Stimulated activated CD8-positive, alpha-beta memory T cell treated with anti-CD3 and anti-CD28 coated beads, Interleukin-7, amount 100 ng/mL, for 24 hours (primary cell): ENCODE measurements at regions not wholly inside any gene's neighbourhood (a gene's known extent, or its start where the extent isn't known, plus 50 kb on each side); places are given as distances from the start of the nearest gene placed in this dataset.
"Not testable (repeated sequence)": the region's sequence is repeated elsewhere in the genome, so short reads cannot be mapped to it uniquely, and the experiment has no call there.

Experiments
- DNase-seq: peaks from one replicate; pipeline ENCODE4 v3.0.0-alpha.2; 2020; ENCODE audit warnings: low read depth

DNA sequence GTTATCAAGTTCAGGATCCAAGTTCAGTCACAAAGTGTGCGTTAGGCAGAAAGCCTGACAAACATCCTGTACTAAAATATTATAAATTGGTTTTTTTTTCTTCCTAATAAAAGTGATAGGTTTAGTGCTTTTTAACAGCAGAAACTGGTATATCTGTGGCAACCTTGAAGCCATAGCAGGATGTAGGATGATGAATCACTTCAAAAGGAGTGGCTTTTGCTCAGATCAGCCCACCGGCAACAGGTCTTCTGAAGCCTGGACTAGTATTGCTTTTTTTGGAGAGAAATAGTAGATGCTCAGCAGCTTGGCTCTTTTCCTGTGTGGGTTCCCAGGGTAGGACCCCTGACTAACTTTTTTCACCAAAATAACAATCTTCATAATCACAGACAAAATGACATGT is 190.8 kb downstream of the EPM2A start:
- DNase-seq, result no peak

DNA sequence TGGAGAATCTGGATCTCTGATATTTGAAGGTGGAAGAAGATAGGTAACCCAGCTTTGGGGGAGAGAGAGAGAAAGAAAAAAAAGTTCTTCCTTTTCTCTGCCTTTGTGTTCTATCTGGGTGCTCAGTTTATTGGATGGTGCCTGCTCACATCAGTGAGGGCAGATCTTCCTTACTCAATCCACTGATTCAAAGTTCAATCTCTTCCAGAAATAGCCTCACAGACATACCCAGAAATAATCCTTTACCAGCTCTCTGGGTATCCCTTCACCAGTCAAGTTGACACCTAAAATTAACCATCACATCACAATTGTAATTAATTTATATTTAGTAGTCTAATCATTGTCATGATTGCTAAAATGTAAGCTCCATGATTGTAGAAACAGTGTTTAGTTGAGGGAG is 189.1 kb downstream of the EPM2A start:
- DNase-seq, result no peak

DNA sequence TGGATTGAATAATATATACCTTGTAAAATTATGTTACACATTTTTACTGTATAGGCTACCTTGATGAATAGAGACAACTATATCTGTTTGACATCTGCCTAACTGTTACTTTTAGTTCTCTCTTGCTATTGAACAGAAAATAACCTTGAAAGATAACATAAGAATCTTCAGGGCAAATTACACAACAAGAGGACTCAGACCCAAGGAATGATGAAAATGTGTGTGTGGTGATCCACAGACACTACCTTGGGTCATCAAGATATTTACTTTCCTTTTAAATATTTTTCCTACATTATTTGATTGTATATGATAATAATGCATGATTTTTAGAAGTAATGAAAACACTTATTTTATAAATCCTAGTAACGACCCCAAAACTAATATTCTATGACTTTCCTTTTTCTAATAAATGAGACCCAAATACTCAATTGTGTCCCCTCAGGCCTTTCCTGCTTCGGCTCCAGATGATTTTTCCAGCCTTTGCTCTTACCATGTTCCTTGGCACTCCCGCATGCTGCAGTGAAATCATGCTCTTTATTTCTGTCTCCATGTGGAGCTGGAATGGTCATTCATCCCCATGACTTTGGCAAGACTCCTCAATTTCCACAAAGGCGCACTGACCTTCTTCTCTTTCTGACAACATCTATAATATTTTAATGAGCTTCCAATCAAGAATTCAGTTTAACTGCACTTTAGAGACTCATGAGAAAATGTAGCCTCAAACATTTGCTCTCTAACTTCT is 187.6 kb downstream of the EPM2A start:
- DNase-seq, result no peak

DNA sequence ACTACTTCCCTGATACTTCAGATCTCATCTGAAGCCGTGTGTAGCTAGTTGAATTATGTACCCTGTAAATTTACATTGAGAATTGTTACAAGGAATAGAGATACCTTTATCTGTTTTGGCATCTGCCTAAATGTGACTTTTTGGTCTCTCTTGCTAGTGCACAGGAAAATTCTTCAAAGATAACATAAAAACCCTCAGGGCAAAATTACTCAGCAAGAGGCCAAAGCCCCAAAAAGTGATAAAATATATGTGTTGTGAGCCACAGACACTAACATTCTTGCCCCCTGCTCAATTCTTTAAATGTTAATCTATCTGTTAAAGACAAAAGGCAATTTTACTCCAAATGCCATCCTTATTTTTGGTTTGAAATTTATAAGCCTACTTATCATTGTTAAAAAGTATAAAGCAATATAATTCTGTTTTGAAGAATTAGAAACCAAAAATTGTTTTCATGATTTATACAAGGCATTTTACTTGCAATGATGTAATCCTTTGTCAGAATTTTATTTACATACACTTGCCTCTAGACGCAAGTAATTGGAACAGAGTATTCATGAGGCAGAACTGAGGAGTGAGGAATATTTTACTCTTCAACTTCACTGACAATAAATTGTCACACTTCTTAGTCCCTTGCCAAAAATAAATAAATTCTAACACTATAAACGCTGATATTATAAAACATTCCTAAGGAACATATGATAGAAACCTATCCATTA is 186.2 kb downstream of the EPM2A start:
- DNase-seq, result no peak

DNA sequence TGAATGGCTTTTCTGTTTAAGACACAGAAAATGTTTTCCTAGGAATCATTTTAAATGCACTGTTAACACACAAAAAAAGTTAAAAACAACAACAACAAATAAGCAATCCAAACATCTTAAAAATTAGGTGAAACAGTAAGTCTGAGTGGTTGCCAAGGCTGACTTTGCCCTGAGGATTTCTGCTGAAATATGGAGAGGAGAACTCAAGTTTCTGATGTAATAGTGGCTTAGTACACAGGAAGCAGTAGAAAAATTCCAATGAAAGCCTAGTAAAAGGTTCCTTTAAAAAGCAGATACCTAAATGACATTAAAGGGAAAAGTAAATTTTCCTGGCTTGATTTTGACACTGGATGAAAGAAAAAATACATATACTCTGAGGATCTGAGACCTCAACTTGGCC is 184.2 kb downstream of the EPM2A start:
- no peak for DNase-seq

DNA sequence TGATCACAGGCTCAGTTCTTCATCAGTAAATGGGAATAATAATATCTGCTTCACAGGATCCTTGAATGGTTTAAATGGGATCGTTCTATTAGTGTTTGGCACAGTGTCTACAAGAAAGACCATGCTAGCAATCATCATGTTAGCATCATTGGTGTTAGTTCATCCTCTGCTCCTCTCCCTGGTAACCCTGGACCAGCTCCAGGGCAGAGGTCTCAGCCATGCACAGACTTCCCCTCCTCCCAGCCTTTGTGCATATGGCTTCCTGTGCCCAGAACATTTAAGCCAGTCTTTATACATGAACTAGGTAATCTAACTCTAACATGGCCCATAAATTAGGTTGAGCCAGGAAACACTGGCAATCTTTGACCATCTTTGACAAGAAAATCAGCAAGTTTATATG is 180.2 kb downstream of the EPM2A start:
- DNase-seq, result no peak

DNA sequence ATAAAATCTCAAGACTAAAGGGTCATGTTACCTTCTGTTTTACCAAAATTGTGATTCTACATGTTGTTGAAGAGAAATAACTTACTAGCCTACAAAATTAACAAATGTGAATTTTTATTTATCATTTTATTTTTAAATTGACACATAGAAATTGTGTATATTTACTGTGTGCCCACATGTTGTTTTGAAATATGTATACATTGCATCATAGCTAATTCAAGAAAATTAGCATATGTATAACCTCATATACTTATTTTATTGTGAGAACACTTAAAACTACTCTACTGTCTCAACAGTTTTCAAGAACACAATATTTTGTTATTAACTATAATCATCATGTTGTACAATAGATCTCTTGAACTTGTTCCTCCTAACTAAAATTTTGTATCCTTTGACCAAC is 177.8 kb downstream of the EPM2A start:
- no peak for DNase-seq

DNA sequence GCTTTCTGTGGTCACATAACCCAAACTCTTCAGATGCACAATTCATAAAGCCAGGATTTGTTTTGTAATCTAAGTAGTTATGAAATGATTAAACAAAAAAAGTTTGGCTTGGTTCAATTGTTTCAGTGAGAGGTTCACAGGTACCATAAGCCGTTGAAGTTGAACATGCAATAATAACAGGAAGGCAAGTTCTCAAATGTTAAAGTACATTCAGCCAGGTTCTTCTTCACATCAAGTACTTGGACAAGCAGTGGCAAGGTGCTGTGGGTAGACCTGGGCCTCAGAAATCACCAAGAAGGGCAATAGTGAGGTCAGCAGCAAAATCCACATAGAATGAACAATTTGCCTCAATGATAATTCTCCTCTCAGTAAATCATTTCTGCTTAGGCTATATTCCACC is 175.5 kb downstream of the EPM2A start:
- DNase-seq, result no peak

DNA sequence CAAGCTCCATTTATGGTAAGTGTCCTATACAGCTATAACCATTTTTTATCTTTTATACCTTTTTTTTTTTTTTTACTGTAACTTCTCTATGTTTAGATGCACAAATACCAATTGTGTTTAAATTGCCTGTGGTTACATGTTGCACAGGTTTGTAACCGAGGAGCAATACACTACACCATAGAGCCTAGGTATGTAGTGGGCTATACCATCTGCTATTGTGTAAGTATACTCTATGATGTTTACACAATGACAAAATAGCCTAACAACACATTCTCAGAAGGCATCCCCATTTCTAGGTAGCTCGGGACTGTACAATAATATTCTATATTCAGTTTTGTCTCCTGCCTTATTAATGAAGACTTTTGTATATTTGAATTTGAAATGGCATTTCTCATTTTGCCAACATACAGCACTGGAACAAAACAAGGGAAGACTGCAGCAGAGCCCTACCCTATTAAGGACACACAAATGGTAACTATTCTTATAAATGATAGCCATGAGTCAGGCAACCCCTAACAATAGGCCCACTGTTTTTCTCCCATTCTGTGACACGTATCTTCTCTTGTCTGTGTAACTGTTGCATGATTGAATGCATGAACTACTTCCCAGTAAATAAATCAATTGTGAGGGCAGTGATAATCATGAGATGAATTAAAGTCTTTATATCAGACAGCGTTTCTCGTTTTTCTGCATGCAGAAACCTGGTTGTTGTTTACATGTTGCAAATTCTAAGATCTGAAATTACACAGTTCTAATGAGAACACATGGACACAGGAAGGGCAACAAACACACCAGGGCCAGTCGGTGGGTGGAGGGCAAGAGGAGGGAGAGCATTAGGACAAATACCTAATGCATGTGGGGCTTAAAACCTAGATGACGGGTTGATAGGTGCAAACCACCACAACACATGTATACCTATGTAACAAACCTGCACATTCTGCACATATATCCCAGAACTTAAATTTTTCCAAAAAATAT is 173.9 kb downstream of the EPM2A start:
- DNase-seq, result no peak

DNA sequence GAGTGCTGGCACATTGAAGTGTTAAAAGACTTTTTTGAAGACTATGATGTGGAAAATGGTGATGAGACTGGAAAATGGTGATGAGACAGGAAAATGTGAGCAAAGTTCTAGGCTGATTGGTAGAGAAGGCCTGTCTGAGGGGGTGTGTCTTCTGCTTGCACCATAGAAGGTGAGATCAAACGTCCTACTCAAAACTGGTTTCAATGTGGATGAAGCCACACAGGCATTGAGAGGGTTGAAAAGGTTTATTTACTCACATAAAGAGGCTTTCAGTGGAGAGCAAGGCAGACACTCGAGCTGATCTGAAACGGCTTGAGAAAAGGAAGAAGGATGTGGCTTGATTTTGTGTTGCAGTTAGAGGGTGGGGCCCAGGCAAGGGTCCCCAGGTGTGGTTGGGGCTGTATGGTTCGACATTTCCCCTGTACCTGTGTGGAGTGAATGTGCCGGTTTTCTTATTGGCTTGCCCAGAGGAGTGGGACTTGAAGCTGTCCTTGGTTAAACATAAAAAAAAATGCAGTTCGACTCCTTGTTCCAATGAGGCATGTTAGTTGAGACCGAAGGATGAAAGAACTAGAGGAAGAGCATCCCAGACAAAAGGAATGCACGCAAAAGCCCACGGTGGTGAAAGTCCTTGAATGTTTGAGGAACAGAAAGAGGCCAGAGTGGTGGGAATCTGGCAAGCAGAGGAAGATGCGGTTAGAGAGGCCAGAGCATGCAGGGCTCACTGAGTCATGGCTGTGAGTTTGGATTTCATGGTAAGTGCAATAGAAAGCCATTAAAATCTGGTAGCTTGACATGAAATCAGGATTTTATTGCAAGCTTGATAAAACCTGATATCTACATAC is 172.3 kb downstream of the EPM2A start:
- no peak for DNase-seq

DNA sequence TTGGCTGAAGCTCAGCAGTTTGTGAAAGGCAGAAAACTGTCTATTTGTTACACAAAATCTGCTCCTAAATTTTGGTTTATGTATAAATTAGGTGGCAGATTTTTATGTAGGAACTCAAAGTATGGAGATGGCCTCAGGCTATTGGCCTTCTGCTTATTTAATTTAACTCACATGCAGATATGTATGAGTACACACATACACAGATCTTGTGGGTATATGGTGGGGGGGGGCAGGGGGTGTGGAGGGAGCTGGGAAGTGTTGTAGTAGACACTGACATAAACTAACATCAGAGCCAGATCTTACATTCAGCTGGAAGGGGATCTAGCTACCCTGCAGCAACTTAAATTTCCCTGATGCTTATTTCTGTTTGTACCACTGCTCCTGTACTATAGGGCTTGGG is 170.8 kb downstream of the EPM2A start:
- no peak for DNase-seq

DNA sequence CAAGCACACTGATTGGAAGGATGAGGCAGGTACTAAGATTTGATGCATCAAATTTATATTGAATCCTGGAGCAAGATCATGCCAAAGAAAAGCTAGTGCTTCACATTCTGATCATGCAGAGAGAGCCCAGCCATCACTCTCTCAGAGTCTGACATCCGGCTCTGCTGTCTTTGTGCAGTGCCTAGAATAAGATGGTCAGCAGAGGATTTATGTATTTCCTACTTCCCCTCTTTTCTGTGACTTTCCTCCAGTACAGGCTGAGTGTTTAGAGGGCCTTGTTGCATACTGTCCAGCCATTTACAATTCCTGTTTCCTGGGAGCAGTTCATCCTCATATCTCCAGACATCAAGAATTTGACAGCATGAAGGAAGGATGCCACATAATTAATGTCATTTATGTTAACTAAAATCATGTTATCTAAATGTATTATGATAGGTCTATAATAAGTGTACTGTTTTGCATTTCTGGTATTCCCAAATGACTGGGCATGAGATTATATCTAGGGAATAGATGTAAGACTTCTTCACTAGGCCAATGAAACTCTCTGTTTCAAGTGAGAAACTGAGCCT is 167.6 kb downstream of the EPM2A start:
- DNase-seq, result no peak

DNA sequence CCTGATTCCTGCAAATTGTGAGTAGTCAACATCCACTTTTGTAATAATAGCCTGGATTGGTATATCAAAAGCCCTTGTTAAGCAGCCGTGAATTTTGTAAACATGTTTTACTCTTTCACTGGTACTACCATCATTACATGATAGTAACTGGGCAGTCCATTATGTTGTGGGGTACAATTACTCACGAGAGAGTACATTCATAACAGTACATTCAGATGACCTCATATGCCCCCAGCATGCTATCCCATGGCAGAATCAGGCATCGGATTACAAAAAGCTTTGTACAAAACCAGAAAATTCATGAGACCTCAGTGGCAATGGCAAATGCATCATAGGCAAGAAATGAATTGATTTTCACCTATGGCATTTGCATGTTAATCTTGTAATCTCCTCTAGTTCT is 166.2 kb downstream of the EPM2A start:
- DNase-seq, result no peak

DNA sequence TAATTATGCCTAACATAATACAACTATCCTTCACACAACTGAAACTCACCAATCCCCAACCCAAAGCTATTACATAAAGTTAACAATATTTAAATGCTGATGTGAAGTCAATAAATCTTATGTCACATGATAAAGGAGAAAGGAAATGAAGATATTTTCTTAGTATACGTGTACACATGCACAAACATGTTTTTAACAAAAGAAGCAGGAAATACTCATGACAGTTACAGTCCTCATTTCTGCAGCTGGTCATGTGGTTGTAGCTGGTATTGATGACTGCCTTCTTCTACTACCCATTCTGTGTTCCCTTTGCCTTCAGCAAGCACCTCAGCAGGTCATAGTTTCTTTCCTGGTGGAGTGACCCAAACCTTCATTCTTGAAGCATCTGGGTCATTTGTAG is 165.0 kb downstream of the EPM2A start:
- not testable (repeated sequence) for DNase-seq

DNA sequence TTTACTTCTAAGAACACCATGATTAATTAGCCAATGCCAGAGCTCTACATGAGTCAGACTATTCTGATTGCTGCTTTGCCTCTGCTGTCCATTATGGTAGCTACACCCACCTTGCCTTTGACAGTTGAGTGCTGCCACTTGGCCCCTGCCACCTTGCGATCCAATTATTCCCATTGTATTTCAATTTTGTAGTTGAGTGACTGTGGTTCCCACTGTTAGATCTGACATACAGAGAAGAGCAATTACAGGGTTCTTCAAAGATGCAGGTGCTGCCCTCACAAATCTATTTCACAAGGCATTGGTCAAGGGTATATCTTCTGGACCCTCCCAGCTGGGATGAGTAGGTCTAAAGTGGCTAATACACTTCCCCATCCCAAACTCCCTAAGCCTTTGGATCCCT is 161.1 kb downstream of the EPM2A start:
- DNase-seq, result not testable (repeated sequence)
